ENCODE measurements at regions not wholly inside any gene's neighbourhood (a gene's known extent, or its start where the extent isn't known, plus 50 kb on each side); places are given as distances from the start of the nearest gene placed in this dataset.
"Not testable (repeated sequence)": the region's sequence is repeated elsewhere in the genome, so short reads cannot be mapped to it uniquely, and the experiment has no call there.

DNA sequence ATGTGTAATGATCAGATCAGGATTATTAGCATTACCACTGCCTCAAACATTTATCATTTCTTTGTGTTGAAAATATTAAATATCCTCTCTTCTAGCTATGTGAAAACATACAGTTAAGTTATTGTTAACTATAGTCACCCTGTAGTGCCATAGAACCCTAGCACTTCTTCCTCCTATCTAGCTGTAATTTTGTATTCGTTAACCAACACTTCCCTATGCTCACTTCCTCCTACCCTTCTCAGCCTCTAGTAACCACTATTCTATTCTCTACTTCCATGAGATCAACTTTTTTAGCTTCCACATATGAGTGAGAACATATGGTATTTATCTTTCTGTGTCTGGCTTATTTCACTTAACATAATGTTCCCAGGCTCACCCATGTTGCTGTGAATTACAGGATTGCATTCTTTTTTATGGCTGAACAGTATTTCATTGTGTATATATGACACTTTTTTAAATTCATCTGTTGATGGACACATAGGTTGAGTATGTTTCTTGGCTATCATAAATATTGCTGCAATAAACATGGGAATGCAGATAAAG is 132.7 kb upstream of the RHOBTB1 start:
- no peak for DNase-seq

DNA sequence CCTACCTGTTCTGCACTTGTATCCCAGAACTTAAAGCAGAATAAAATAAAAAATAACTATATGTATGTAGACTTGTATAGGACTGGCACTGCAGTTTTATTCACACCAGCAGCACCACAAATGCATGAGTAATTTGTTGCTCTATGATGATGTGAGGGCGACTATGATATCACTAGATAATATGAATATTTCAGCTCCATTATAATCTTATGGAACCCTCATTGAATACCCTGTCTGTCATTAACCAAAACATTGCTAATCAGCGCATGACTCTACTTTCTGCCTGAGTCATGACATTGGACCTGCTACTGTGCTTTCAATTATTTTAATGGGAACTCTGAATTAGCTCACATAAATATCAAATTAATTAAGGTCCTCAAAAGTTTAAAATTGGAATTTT is 129.4 kb upstream of the RHOBTB1 start:
- DNase-seq = no peak

GRCh38 chr10:61071580-61071979 is 127.6 kb upstream of the RHOBTB1 start:
- DNase-seq = no peak

DNA sequence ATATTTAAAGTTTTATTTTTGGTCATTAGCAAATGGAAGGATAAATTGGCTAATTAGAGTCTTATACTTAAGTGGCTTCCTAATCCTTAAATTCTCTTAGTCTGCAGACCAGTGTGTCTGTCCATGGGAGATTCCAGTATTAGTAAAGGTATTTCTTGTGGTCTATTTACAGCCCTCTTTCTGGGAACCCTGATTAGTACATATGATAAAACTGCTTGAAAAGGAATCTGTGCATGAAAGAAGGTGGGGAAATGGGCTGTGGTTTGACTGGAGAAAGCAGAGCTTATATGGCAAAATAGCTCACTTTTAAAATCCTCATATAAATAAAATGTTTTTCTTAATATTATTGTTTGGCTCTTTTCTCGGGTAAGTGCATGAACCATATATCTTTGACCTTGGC is 124.5 kb upstream of the RHOBTB1 start:
- DNase-seq = no peak

GRCh38 chr10:61067671-61068336 is 123.8 kb upstream of the RHOBTB1 start:
- no peak for DNase-seq

DNA sequence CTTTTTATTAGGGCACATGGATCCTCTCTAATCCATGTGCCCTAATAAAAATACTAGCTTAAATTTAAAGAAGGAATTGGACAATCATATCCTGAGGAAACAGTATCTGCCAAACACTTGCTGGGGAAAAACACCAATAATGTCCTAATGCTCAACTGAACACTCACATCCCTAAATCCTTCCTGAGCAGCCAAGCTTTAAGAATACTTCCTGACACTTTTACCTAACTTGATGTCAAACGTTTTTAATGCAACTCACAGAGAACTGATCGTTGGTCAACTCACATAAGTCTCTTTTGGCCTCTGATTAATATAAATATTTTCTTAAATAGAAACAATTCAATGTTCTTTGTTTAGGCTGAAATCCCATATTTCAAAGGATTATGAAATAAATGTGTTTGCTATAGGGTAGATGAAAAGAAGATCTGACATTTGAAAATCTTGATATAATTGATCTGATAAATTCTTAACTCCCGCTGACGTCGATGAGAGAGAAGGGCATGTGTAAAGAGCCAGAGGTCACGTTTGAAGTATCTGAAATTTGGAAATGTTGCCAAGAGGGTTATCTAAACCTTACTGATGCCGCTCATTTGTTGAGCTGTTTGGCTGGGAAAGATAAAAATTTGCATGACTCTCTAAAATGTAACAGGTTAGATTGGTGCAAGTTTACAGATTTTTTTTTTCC is 122.8 kb upstream of the RHOBTB1 start:
- DNase-seq = no peak

DNA sequence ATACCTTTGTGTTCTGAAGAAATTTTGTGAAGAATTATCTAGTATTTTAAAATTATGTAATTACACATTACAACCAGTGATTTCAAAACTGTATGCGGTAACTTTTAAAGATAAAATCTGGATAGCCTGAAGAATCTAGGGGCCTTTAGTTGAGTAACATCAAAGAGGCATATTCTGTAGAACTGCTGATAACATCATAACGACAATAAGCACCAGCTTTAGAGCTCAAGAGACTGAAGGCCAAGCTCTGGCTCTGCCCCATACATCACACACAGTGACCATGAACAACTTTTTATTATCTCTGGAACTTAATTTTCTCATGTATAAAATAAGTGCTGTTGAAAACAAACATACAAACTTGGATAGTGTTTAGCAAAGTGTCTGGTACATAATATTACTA is 121.1 kb upstream of the RHOBTB1 start:
- DNase-seq = no peak

DNA sequence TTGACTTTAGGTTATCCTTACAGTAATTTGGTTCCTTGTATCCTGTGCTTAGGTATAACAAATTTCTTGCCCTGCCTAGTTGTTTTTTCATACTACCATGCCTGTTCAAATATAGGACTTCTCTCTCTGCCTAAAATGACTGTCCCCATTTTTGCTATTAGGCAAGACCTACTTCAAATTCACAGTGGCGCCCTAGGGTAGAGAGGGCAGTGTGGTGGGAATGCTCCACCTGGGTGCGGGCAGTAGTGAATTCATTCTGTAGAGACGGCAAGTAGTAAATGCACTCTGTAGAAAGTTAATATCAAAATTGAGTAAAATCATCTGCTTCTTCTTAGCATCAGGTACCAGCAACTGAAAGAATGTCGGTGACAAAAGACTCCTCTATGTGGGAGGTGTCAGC is 120.4 kb upstream of the RHOBTB1 start:
- no peak for DNase-seq

GRCh38 chr10:61063901-61064300 is 119.9 kb upstream of the RHOBTB1 start:
- no peak for DNase-seq

GRCh38 chr10:61063034-61063433 is 119.0 kb upstream of the RHOBTB1 start:
- DNase-seq = no peak

GRCh38 chr10:61061923-61062504 is 118.0 kb upstream of the RHOBTB1 start:
- DNase-seq = no peak

DNA sequence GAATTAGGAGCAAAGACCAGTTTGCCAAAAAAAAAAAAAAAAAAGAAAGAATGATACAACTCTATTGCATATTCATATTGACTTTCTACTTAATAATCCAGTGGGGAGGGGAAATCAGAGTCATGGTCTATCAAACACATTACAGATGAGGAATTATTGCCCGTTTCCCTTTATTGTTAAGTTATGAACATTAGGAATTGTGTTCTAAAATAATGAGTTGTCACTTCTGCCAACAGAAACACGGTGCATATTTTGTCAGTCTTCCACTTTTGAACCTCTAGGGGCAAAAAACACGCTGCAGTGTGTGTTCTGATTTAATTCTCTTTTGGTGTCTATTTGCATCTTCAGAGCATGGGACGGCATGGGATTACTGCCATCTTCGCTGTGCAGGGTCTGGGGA is 115.7 kb upstream of the RHOBTB1 start:
- no peak for DNase-seq

DNA sequence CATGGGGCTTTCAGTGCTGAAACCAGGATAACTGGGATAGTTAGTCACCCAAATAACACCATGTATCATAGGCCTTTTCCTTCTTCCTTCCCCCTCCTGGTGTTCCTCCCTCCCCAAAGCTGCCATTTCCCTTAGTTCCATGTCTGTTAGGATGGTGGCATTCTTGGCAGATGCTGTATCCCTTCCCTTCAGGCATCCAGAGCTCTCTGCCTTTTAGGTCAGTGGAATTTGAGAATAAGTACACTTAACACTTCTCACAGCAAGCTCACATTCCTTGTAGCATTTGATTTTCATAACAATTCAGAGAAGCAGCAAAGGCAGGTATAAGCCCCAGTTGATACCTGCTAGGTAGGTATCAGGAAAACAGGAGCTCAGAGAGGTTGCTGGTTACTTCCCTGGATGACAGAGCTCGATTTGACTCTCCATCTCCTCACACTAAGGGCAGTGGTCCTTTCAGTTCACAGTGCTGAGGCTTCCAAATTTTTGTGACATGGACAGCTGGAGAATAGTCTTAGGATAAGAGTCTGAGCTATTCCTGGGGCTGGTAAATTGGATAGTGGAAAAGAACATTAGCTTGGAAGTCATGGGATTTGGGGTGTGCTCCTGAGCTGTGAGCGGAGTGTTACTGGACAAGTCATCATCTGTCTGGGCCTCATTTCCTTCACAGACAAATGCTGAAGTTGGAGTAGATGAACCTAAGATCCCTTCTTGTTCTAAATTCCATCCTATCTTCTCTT is 108.7 kb upstream of the RHOBTB1 start:
- no peak for DNase-seq

DNA sequence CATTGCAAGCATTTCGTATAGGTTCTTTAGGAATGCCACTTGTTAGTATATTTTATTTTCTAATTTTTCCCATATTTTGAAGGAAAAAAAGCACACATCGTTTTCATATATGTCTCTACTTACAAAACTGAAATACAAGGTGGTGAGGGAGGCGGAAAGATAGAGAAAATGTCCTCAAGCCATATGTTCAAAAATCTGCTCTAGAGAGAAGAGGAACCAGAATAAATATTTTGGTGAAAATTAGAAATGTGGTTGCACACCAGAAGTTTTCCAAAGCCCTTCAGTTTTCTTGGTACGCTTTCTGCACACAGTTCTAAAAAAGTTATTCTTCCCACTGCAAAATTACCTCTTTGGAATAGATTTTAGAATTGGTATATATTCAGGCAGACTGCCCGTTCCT is 107.4 kb upstream of the RHOBTB1 start:
- DNase-seq = no peak

GRCh38 chr10:61050120-61050745 is 106.2 kb upstream of the RHOBTB1 start:
- DNase-seq = no peak

GRCh38 chr10:61049386-61049785 is 105.4 kb upstream of the RHOBTB1 start:
- DNase-seq = no peak

DNA sequence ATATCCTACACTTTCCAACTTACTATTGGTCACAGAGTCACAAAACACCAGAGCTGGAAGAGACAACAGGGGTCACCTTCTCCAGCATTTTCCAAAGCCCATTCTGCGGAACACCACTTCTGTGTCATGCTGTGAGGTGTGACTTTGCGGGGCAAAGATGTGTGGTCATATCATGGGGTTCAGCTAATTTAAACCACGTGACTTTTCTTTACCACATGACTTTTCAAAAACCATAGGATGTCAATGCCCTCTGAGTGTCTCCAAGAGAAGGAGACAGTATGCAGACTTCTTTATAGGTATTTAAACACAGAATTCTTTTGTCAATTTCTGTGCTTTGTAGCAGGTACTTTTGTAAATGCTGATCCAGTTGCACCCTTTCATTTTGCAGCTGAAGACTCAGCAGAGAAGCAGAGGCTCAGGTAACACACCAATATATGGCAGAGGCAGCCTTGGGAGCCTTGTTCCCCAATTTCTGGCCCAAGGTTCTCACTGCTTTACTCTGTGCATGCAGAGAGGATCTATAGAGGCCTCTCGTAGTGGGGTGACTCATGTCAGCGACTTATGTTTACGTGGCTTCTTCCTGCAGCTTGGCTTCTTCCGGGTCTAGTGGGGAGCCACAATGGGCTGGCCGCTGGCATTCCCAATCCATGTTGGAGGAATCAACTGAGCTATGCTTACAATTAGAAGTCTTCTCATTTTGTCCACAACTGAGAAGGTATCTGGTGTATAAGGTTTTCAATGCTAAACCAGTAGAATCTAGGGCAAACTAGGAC is 104.0 kb upstream of the RHOBTB1 start:
- no peak for DNase-seq

DNA sequence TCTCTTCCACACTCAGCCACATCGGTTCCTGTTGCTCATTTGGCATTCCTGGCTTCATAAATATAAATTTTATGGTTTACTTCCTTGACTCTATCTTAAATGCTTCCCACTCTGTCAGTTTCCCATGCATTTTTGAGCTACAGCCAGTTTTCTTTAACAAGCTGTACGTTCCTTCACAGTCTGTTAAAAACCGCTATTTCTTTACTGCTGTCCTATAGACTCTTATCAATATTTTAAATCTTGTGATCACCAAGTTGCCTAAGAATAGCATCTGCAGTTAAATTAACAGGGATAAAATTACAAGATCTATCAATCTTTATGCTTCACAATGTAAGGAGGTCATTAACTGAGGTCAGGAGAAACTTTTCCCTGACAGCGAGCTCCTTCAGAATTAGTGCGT is 103.1 kb upstream of the RHOBTB1 start:
- no peak for DNase-seq

GRCh38 chr10:61045480-61045879 is 101.5 kb upstream of the RHOBTB1 start:
- not testable (repeated sequence) for DNase-seq

- no peak for DNase-seq
Measured at GRCh38 chr10:61042533-61042932, 98.5 kb upstream of the RHOBTB1 start.

DNA sequence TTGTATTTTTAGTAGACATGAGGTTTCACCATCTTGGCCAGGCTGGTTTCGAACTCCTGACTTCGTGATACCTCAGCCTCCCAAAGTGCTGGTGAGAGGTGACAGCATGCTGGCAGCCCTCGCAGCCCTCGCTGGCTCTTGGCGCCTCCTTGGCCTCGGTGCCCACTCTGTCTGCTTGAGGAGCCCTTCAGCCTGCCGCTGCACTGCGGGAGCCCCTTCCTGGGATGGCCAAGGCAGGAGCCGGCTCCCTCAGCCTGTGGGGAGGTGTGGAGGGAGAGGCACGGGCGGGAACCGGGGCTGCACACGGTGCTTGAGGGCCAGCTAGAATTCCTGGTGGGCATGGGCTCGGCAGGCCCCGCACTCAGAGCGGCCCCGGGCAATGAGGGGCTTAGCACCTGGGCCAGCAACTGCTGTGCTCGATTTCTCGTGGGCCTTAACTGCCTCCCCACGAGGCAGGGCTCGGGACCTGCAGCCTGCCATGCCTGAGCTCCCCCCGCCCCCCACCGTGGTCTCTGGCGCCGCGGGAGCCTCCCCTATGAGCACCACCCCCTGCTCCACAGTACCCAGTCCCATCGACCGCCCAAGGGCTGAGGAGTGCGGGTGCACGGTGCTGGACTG is 96.5 kb upstream of the RHOBTB1 start:
- no peak for DNase-seq

GRCh38 chr10:61039868-61040267 is 95.9 kb upstream of the RHOBTB1 start:
- DNase-seq = no peak

Data from NCI-H526 treated with DMSO at 0.1 percent for 48 hours (cell line).